ENCODE measurements at regions not wholly inside any gene's neighbourhood (a gene's known extent, or its start where the extent isn't known, plus 50 kb on each side); places are given as distances from the start of the nearest gene placed in this dataset.

GRCh38 chr4:144589512-144589911, 56.4 kb upstream of the HHIP start:
- ChIA-PET POLR2A (no interaction called here), CTCF (ENCODE audit: low intra/inter-chr PET ratio, low total read pairs) (no interaction called here)
- H3K79me2 ChIP-seq (ENCODE audit: insufficient read depth, low read length), result no peaks in the 10 kb centered on the region
- TF ChIP-seq ZMAT3 (CRISPR knock-in tag; conservative IDR thresholded peaks at IDR 0.05), result no peak
- TF ChIP-seq U2AF1 (optimal IDR thresholded peaks at IDR 0.05; ENCODE audit: low read depth, low read length), result no peak
- no peak for TF ChIP-seq ZNF326 (CRISPR knock-in tag; IDR thresholded peaks at IDR 0.05; ENCODE audit: borderline replicate concordance)
- intact Hi-C loops (cut with micrococcal nuclease; ENCODE audit: unreplicated experiment) (no loop called here), in situ Hi-C loops (cut with HindIII; ENCODE audit: extremely low pct_ligation_motif_present, low pct_unique_long_range_greater_than_20kb) (no loop called here)
- H3K9me3 ChIP-seq (ENCODE audit: low read length), result no peaks in the 10 kb centered on the region
- no peak overlapping the region for H3K4me3 ChIP-seq (replicated peaks in 1 of 3; ENCODE audit: insufficient read depth in 1 of 3, low read depth in 2 of 3, low read length in 3 of 3)
- DNase-seq (ENCODE audit: low spot score) (no peak), ATAC-seq (no peak), FAIRE-seq (no peak)
- no peaks in the 10 kb centered on the region for H4K20me1 ChIP-seq (ENCODE audit: insufficient read depth, low read length)
- H3K9ac ChIP-seq (ENCODE audit: insufficient read depth, low read depth, low read length), result no peak overlapping the region
- H3K4me1 ChIP-seq (ENCODE audit: insufficient read depth, low read length), result no peaks in the 10 kb centered on the region
- no peak overlapping the region for H3K4me2 ChIP-seq (ENCODE audit: low read depth, low read length)
- WGBS (ENCODE audit: low lambda C conversion rate), result 0% methylated on average over 2 of the region's 2 CpGs
- no peak overlapping the region for H2AFZ ChIP-seq (ENCODE audit: low read length)
- H3K36me3 ChIP-seq (replicated peaks in 1 of 2; ENCODE audit: control insufficient read depth in 1 of 2, insufficient read depth in 2 of 2, low read length in 2 of 2), result no peaks in the 10 kb centered on the region
- no peak overlapping the region for H3K27ac ChIP-seq (ENCODE audit: extremely low read length, insufficient read depth, low read length)
- no TSS peak for BruUV-seq (replicated peaks)
- no peaks in the 10 kb centered on the region for H3K27me3 ChIP-seq (ENCODE audit: control insufficient read depth in 1 of 2, insufficient read depth in 2 of 2, low read length in 2 of 2)

- WGBS (ENCODE audit: low lambda C conversion rate), result 3% methylated on average over 1 of the region's 1 CpG
- TF ChIP-seq ZNF570 (CRISPR knock-in tag; IDR thresholded peaks at IDR 0.05; ENCODE audit: borderline replicate concordance), result no peak
- TF ChIP-seq CBX5 (CRISPR knock-in tag; IDR thresholded peaks at IDR 0.05; ENCODE audit: borderline replicate concordance), result no peak
- TF ChIP-seq KLF6 (CRISPR knock-in tag; IDR thresholded peaks at IDR 0.05), result no peak
- TF ChIP-seq BRD4 (CRISPR knock-in tag; IDR thresholded peaks at IDR 0.05), result no peak
- TF ChIP-seq TFDP1 (CRISPR knock-in tag; IDR thresholded peaks at IDR 0.05; ENCODE audit: borderline replicate concordance), result no peak
- TF ChIP-seq PCBP1 (IDR thresholded peaks at IDR 0.05; ENCODE audit: borderline replicate concordance, low read depth, low read length), result no peak
- TF ChIP-seq SMAD3 (CRISPR knock-in tag; IDR thresholded peaks at IDR 0.05), result no peak
- TF ChIP-seq SNAPC4 (CRISPR knock-in tag; IDR thresholded peaks at IDR 0.05), result no peak
- TF ChIP-seq ZNF800 (CRISPR knock-in tag; IDR thresholded peaks at IDR 0.05), result no peak
Observed at GRCh38 chr4:144590020-144590419, 55.9 kb upstream of the HHIP start.

More at GRCh38 chr4:144590020-144590419, 55.9 kb upstream of the HHIP start:
- Histone ChIP-seq H4K20me1 (ENCODE audit: insufficient read depth, low read length) (no peaks in the 10 kb centered on the region), H3K79me2 (ENCODE audit: insufficient read depth, low read length) (no peaks in the 10 kb centered on the region), H3K4me2 (ENCODE audit: low read depth, low read length) (no peak overlapping the region), H3K36me3 (replicated peaks in 1 of 2; ENCODE audit: control insufficient read depth in 1 of 2, insufficient read depth in 2 of 2, low read length in 2 of 2) (no peaks in the 10 kb centered on the region), H2AFZ (ENCODE audit: low read length) (no peak overlapping the region), H3K27ac (ENCODE audit: extremely low read length, insufficient read depth, low read length) (no peak overlapping the region), H3K4me3 (replicated peaks in 1 of 3; ENCODE audit: insufficient read depth in 1 of 3, low read depth in 2 of 3, low read length in 3 of 3) (no peak overlapping the region), H3K9me3 (ENCODE audit: low read length) (no peaks in the 10 kb centered on the region), H3K4me1 (ENCODE audit: insufficient read depth, low read length) (no peaks in the 10 kb centered on the region), H3K27me3 (ENCODE audit: control insufficient read depth in 1 of 2, insufficient read depth in 2 of 2, low read length in 2 of 2) (no peaks in the 10 kb centered on the region), H3K9ac (ENCODE audit: insufficient read depth, low read depth, low read length) (no peak overlapping the region)
- intact Hi-C loops (cut with micrococcal nuclease; ENCODE audit: unreplicated experiment), result no loop called here
- in situ Hi-C loops (cut with HindIII; ENCODE audit: extremely low pct_ligation_motif_present, low pct_unique_long_range_greater_than_20kb), result no loop called here
- no TSS peak for BruUV-seq (replicated peaks)
- ChIA-PET POLR2A (no interaction called here), CTCF (ENCODE audit: low intra/inter-chr PET ratio, low total read pairs) (no interaction called here)
- DNase-seq (ENCODE audit: low spot score) (no peak), ATAC-seq (no peak), FAIRE-seq (no peak)
